NCI-H2029 (cell line): ENCODE measurements at regions not wholly inside any gene's neighbourhood (a gene's known extent, or its start where the extent isn't known, plus 50 kb on each side); places are given as distances from the start of the nearest gene placed in this dataset.

Experiments
- DNase-seq: peaks from one replicate; lab custom pipeline; 2025; lab: John Stamatoyannopoulos, UW

GRCh38 chr5:144815131-144815530 lies 644.5 kb downstream of the KCTD16 start:
- no peak for DNase-seq

DNA sequence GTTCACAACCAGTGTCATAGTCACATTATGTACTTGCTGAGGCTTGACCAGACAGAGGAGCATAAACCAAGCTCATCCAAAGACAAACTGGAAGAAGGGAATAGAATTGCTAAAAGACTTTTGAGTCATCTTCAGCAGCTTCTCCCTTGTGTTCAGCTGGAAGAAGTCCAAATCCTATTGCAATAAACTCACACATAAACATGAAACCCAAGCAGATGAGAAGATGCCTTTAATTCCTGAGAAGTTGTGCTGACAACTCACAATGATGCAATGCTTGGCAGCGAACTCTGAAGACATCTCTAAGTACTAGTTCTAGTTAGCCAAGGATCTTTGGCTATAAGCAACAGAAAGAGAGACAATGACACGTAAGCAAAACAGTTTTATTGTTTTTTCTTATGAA lies 642.1 kb downstream of the KCTD16 start:
- DNase-seq = no peak

DNA sequence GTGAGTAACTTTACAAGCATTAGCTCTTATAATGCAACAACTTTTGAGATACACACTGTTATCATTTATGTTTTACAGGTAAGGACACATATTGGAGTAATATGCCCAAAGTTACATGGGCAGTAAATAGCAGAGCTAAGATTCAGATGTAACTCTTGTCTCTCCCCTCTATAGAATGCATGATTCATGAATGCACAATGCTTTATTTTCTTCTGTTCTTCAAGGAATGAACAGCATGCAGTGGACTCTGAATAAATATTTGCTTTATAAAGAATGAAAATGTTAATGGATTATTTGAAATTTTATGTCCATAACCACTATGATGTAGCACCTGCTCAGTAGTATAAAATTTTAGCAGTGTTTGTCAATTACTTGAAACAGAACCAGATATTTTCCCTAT lies 629.5 kb downstream of the KCTD16 start:
- no peak for DNase-seq

- DNase-seq = no peak
Observed at GRCh38 chr5:144798595-144798994, 627.9 kb downstream of the KCTD16 start.

DNA sequence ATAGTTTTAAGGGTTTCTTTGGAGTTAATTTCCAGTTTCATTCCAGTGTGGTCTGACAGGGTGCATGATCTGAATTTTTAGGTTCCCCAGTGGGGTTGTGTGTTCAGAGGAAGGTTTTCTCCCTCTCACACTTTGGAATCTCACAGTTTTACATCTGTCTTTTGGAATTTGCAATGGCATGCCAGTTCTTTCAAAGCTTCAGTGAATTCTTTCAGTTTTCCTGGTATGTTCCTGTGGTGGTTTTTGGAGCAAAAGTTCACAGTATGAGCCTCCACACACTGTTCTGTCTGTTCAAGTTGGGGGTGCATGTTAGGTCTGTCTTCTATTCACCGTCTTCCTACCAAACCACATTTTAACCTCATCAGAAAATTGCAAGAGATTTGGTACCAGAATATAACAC lies 624.2 kb downstream of the KCTD16 start:
- DNase-seq = no peak

- DNase-seq = no peak
Observed at GRCh38 chr5:144788556-144788955, 617.9 kb downstream of the KCTD16 start.

DNA sequence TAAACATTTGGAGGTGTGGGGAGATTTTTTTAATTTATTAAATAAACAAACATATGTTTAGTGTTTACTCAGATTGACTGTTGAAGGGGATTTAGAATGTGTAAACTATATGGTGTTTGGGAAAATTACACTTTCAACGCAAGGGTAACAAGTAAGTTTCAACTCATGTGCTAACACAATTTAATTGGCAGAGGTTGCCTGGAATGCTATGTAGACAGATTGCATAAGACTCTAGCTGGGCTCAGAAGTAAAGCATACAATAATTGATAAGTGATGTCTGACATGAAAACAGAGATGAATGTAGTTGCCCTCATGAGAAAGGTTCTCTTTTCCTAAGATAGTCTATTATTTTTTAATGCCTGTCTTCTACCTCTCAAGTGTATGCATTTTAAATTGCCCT lies 617.4 kb downstream of the KCTD16 start:
- no peak for DNase-seq

DNA sequence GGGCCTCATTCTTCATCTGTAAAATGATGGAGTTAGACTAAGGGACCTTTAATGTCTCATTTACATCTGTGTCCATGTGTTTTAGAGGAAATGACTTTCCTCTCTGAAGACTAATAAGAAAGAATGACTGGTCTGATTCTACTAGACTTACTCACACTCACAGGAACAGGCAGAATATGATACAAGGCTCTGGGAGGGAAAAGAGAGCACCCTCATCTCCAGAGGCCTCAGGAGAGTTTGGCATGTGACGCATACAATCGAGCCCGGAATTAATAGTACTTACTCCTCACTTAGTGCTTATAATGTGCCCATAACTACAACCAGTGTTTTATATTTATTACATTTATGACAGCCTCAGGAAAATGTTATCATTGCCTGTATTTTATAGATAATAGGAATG lies 608.7 kb downstream of the KCTD16 start:
- DNase-seq = no peak

- DNase-seq = no peak
Observed at GRCh38 chr5:144778561-144778960, 607.9 kb downstream of the KCTD16 start.

DNA sequence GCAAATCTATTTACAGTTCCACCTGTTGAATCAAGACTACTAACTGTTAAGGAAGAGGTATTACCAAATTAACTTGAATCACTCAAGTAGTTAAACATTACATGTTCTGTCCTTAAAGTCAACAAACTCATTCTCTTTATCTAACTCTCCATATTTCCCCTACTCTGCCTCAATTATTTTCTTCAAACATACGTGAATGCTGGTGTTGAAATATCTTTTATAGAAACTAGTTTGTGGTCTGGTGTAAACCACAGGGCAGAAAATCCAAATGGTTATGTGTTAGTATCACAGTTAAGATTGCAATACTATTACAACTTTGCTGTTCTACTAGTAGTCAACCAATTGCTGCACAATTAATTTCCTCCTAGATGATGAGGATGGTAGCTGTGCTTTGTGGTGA lies 603.5 kb downstream of the KCTD16 start:
- DNase-seq = no peak

GRCh38 chr5:144773628-144774027 lies 603.0 kb downstream of the KCTD16 start:
- DNase-seq = no peak

- DNase-seq = no peak
Observed at GRCh38 chr5:144771802-144772201, 601.1 kb downstream of the KCTD16 start.

GRCh38 chr5:144742361-144742760 lies 571.7 kb downstream of the KCTD16 start:
- DNase-seq = no peak

DNA sequence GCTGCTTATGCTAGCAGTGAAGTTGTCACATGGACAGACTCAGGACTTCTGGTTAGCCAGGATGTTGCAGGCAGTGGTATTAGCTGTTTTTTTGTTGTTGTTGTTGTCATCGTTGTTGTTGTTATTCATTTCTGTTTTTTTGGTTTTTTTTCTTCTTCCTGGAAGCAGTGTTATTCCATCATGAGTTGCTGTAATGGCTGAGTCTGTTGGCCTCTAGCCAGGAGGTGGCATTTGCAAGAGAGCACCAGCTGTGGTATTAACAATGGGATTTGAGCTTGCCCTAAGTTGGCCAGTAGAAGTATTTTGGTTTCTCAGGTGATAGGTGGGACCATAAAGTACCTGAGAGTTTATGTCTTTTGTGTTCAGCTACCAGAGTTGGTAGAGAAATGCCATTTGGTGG lies 561.1 kb downstream of the KCTD16 start:
- DNase-seq = no peak

DNA sequence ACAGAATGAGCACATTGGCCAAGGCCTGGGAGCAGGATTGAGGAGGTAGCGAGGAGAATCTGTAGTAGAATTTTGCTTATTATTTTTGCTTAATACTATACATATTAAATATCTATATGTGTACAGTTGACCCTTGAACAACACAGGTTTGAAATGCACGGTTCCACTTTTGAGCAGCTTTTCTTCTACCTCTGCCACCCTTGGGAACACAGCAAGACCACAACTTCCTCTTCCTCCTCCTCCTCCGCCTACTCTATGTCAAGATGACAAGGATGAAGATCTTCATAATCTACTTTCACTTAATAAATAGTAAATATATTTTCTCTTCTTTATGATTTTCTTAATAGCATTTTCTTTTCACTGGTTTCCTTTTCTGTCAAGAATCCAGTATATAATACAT lies 541.4 kb downstream of the KCTD16 start:
- no peak for DNase-seq

GRCh38 chr5:144711172-144711571 lies 540.5 kb downstream of the KCTD16 start:
- DNase-seq = no peak

DNA sequence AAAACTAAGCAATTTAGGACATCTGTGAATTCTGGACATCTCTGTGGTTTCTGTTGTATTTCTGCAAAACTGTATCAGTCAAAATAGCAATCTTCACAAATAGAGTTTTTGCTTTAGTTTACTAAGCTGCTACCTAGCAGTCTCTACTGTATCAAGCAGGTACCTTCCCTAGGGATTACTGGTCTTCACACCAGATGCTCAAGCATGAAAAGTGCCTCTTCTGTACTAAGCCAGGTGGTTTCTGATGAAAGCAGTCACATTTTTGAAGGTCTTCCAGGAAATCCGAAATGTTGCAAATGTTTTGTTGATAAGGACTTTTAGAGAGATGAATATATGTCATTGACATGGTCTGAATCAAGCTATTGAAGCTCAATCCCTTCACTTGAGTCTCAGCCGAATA lies 540.0 kb downstream of the KCTD16 start:
- DNase-seq = no peak

GRCh38 chr5:144703776-144704175 lies 533.1 kb downstream of the KCTD16 start:
- DNase-seq = no peak

DNA sequence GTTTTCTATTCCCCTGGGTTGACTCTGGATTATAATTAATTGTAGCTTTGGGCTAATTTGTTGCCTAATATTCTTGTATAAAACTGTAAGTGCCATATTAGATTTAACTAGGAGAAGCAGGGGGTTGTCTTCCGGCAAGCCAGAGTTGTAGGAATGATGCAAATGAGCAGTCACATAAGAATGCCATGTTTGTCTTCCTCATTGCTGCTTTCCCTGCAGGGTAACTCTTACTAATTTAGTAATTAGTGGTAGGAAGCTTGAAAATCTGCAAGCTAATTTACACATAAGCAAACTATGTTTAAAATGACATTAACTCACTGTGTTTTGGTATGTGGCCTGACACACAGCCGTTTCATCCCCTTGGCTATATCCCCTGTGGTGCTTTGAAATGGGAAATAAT lies 527.8 kb downstream of the KCTD16 start:
- DNase-seq = no peak

- DNase-seq = no peak
Observed at GRCh38 chr5:144697847-144698262, 527.2 kb downstream of the KCTD16 start.

- DNase-seq = no peak
Observed at GRCh38 chr5:144691936-144692335, 521.3 kb downstream of the KCTD16 start.

DNA sequence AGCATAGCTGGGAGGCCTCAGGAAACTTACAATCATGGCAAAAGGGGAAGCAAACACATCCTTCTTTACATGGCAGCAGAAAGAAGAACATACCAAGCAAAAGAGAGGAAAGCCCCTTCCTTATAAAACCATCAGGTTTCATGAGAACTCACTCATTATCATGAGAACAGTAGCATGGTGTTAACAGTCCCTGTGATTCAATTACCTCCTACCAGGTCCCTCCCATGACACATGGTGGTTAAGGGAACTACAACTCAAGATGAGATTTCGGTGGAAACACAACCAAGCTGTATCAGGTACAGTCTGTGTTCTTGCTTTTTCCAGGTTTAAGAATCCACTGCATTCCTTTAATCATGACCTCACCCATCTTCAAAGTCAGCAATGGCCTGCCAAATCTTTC lies 514.2 kb downstream of the KCTD16 start:
- DNase-seq = no peak

GRCh38 chr5:144680711-144681110 lies 510.0 kb downstream of the KCTD16 start:
- DNase-seq = no peak

DNA sequence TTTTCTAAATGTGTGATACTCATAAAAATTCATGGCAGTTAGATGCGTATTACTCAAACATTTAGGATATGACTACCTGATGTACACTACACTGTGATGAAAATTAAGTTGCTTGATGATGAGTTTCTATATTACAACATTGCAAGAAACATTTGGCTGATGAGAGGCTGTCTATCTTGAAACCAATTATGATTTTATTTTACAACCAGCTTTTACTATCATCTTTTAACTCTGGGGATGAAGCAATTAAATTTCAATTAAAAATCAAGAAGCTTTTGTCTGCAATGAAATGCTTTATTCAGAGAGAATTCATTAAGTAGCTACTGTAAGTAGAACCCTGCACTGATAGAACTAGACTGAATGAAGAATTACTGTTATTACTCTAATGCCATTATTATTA lies 500.4 kb downstream of the KCTD16 start:
- DNase-seq = no peak

GRCh38 chr5:144659634-144660227 lies 489.1 kb downstream of the KCTD16 start:
- DNase-seq = no peak
